ENCODE measurements at regions not wholly inside any gene's neighbourhood (a gene's known extent, or its start where the extent isn't known, plus 50 kb on each side); places are given as distances from the start of the nearest gene placed in this dataset.

DNA sequence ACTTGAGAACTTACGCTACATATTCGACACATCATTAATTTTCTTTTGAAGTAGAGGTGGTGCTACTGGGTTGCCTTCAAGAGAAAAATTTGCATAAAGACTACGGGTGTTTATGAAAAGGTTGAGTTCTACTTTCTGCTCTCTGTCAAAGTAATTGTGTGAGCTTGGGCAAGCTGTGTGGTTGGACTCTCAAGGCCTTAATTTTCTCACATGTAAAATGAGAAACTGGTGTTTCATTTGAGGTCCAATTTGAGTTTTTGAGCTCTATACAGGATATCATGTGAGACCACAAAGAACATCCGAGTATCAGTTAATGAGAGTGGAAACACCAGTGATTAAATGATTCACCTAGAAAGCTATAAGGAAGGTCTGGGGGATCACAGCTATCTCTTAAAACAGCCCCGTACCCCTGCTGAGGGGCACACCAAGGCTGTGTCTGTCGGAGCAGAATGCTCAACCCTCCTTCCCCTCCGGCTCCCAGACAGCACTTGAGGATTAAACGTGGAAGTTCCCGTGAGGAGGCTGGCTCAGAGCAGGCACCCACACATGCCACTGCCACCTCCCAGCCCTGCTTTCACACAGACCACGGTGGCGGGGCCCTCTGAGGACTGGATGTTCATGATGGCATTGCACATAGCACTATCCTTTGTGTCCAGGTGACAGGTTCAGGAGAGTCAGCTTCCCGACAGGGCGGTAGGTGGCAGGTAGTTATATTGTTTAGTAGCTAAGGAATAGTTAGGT is 191.8 kb downstream of the RNF144A start:
- TF ChIP-seq, protein P1, sequence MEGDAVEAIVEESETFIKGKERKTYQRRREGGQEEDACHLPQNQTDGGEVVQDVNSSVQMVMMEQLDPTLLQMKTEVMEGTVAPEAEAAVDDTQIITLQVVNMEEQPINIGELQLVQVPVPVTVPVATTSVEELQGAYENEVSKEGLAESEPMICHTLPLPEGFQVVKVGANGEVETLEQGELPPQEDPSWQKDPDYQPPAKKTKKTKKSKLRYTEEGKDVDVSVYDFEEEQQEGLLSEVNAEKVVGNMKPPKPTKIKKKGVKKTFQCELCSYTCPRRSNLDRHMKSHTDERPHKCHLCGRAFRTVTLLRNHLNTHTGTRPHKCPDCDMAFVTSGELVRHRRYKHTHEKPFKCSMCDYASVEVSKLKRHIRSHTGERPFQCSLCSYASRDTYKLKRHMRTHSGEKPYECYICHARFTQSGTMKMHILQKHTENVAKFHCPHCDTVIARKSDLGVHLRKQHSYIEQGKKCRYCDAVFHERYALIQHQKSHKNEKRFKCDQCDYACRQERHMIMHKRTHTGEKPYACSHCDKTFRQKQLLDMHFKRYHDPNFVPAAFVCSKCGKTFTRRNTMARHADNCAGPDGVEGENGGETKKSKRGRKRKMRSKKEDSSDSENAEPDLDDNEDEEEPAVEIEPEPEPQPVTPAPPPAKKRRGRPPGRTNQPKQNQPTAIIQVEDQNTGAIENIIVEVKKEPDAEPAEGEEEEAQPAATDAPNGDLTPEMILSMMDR (IDR thresholded peaks at IDR 0.05): no peak
- H3K36me3 ChIP-seq: no peaks in the 10 kb centered on the region
- no peak overlapping the region for H3K27ac ChIP-seq
- no peaks in the 10 kb centered on the region for H3K9me3 ChIP-seq
- H3K4me1 ChIP-seq (ENCODE audit: control insufficient read depth in 1 of 2, insufficient read depth in 1 of 2, low read depth in 1 of 2, low read length in 1 of 2): no peaks in the 10 kb centered on the region
- no peaks in the 10 kb centered on the region for H3K27me3 ChIP-seq
- no peak overlapping the region for H3K4me3 ChIP-seq (ENCODE audit: low read depth in 1 of 2, low read length in 1 of 2)

DNA sequence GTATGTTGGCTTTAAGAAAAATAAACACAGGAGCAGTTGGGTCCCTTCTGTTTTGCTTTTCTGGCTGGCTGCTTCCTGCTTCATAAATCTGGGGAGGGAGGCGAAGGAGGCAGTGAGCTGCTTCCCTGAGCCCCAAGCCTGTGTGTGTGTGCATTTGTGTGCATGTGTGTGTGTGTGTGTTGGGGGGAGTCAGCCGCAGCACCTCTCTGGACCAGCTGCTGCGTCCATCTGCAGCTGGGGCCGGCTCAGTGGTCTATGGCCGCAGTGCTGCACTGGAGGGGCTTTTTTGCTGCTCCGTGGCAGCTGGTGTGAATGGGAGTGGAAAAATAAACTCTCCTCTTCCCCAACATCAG is 192.3 kb downstream of the RNF144A start:
- no peaks in the 10 kb centered on the region for H3K27me3 ChIP-seq
- TF ChIP-seq, protein P1 (IDR thresholded peaks at IDR 0.05): no peak
- H3K4me3 ChIP-seq (ENCODE audit: low read depth in 1 of 2, low read length in 1 of 2): no peak overlapping the region
- no peaks in the 10 kb centered on the region for H3K36me3 ChIP-seq
- no peaks in the 10 kb centered on the region for H3K9me3 ChIP-seq
- no peak overlapping the region for H3K27ac ChIP-seq
- H3K4me1 ChIP-seq (ENCODE audit: control insufficient read depth in 1 of 2, insufficient read depth in 1 of 2, low read depth in 1 of 2, low read length in 1 of 2): no peaks in the 10 kb centered on the region

DNA sequence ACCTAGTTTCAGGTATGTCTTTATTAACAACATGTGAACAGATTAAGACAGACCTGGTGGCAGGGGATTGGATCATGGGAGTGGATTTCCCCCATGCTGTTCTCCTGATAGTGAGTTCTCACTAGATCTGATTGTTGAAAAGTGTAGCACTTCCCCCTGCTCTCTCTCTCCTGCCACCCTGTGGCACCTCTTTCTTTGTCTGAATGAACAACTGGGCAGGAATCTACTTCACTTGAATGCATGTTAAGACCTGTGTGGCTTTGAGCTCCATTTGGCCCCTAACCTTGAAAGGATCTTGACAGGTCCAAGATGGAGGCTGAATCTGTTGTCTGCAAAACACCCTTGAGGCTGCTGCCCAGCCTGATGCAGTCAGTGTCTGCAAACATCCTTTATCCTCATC is 194.4 kb downstream of the RNF144A start:
- no peaks in the 10 kb centered on the region for H3K4me1 ChIP-seq (ENCODE audit: control insufficient read depth in 1 of 2, insufficient read depth in 1 of 2, low read depth in 1 of 2, low read length in 1 of 2)
- H3K27me3 ChIP-seq: no peaks in the 10 kb centered on the region
- H3K36me3 ChIP-seq: no peaks in the 10 kb centered on the region
- H3K9me3 ChIP-seq: no peaks in the 10 kb centered on the region
- TF ChIP-seq, protein P1 (IDR thresholded peaks at IDR 0.05): no peak
- no peak overlapping the region for H3K27ac ChIP-seq
- H3K4me3 ChIP-seq (ENCODE audit: low read depth in 1 of 2, low read length in 1 of 2): no peak overlapping the region

DNA sequence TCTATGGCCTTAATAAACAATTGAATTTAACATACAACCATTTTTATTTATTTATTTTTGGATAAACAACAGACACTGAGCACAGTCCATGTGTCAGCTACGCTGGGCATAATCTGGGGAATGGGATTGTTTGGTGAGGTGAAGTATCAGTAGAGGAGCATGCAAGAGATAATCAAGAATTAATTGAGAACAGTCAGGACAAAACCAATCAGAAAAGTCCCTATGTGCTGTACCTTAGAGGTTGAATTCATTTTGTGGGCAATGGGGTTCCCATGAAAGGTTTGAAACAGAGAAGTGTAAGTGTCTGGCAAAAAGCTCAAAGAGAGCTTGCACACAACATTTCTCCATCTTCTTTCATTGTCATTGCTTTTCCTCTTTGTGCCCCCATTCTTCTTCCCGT is 198.2 kb downstream of the RNF144A start:
- Histone ChIP-seq H3K9me3 (no peaks in the 10 kb centered on the region), H3K27ac (no peak overlapping the region), H3K4me1 (ENCODE audit: control insufficient read depth in 1 of 2, insufficient read depth in 1 of 2, low read depth in 1 of 2, low read length in 1 of 2) (no peaks in the 10 kb centered on the region), H3K27me3 (no peaks in the 10 kb centered on the region), H3K36me3 (no peaks in the 10 kb centered on the region), H3K4me3 (ENCODE audit: low read depth in 1 of 2, low read length in 1 of 2) (no peak overlapping the region)
- TF ChIP-seq, protein P1 (IDR thresholded peaks at IDR 0.05): no peak

DNA sequence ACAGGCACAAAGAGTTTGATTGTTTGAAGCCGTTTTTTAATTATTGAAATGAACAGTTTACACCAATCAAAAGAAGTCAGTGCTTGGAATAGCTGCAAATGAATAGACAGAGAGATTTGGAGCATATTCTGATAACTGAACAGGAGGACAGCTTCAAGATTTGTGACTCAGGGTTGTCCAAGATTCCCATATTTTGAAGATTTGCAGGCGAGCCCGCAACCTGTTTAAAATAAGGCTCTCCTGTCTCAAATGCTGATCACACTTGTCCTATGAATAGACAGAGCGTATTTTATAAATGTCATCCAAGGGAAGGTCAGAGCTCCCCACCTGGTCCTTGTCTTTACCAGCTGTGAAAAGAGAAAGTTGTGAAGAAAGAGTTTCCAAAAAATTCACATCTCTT is 198.7 kb downstream of the RNF144A start:
- TF ChIP-seq, protein P1 (IDR thresholded peaks at IDR 0.05): no peak
- Histone ChIP-seq H3K27me3 (no peaks in the 10 kb centered on the region), H3K9me3 (no peaks in the 10 kb centered on the region), H3K4me1 (ENCODE audit: control insufficient read depth in 1 of 2, insufficient read depth in 1 of 2, low read depth in 1 of 2, low read length in 1 of 2) (no peaks in the 10 kb centered on the region), H3K36me3 (no peaks in the 10 kb centered on the region), H3K4me3 (ENCODE audit: low read depth in 1 of 2, low read length in 1 of 2) (no peak overlapping the region), H3K27ac (no peak overlapping the region)
